Adrenal gland (tissue), 9 donors: ENCODE measurements at regions not wholly inside any gene's neighbourhood (a gene's known extent, or its start where the extent isn't known, plus 50 kb on each side); places are given as distances from the start of the nearest gene placed in this dataset.

Experiments used
- DNase-seq, 7 donors: peaks; one replicate each; pipeline ENCODE4 v3.0.0-alpha.2; 2019 to 2020
- H3K27ac ChIP-seq, 5 donors: fragments of 200-600 bp; sonication (generic) in 4 of 5; 1 replicate in 3 of 5; 2 replicates in 2 of 5; pipeline versions ENCODE4 v1.5.1 to v1.8.0; 2016 to 2020; ENCODE audit warnings: mild to moderate bottlenecking in 1 of 5
- H3K27me3 ChIP-seq: fragments of 200-600 bp; 2 replicates; pipeline ENCODE4 v1.8.0; 2021
- H3K36me3 ChIP-seq, 2 donors: fragments of 200-600 bp; replicated peaks in 1 of 2; 1 replicate in 1 of 2; 2 replicates in 1 of 2; pipeline versions ENCODE4 v1.5.1 to v1.8.0; 2018 to 2022
- H3K4me1 ChIP-seq, 2 donors: fragments of 200-600 bp; replicated peaks in 1 of 2; 1 replicate in 1 of 2; 2 replicates in 1 of 2; pipeline versions ENCODE4 v1.5.1 to v1.8.0; 2018 to 2021
- H3K4me3 ChIP-seq, 4 donors: fragments of 200-600 bp; sonication (generic) in 3 of 4; one replicate each; pipeline ENCODE4 v1.5.1; 2016 to 2018
- H3K9me3 ChIP-seq, 3 donors: fragments of 200-600 bp; sonication (generic) in 1 of 3; replicated peaks in 1 of 3; 1 replicate in 2 of 3; 2 replicates in 1 of 3; pipeline versions ENCODE4 v1.5.1 to v1.8.0; 2016 to 2021
- POLR2A ChIP-seq, 2 donors: fragments of 450-650 bp; IDR thresholded peaks; one replicate each; pipeline ENCODE4 v1.6.1; 2017; ENCODE audit warnings: antibody characterized with exemption in 2 of 2, mild to moderate bottlenecking in 2 of 2, moderate library complexity in 1 of 2
- WGBS, 4 donors: extraction: QIAGEN DNeasy Blood & Tissue Kit in 2 of 4; methylation state at CpG; one replicate each; pipeline versions ENCODE4 v1.1.5 to v1.1.7; 2013 to 2017; 5-methylcytosine and 5-hydroxymethylcytosine counted together
- intact Hi-C, 2 donors: fragments of 100-400 bp; cut with DNase I; formaldehyde crosslinking; loops; one replicate each; pipeline versions ENCODE4 v1.14.1 to v1.15.0; 2022 to 2023
- TF ChIP-seq, protein P1 (sequence below), 6 experiments: fragments of 450-650 bp in 4 of 6; fragments of 200-600 bp in 2 of 6; sonication (generic) in 1 of 6; IDR thresholded peaks; 1 replicate in 5 of 6; 2 replicates in 1 of 6; pipeline versions ENCODE4 v1.5.1 to v1.8.0; 2016 to 2021; ENCODE audit warnings: antibody characterized with exemption in 6 of 6, mild to moderate bottlenecking in 2 of 6, moderate library complexity in 1 of 6
- donor health status: healthy with polysubstance abuse.
- donor health status: Bipolar disorder and iron deficiency.
- donor health status: DM: yes; HTN: yes; CAD: no.
- donor health status: DM: no; HTN: no; CAD: no.
- donor health status: DM: no; HTN: no; CAD: no.

DNA sequence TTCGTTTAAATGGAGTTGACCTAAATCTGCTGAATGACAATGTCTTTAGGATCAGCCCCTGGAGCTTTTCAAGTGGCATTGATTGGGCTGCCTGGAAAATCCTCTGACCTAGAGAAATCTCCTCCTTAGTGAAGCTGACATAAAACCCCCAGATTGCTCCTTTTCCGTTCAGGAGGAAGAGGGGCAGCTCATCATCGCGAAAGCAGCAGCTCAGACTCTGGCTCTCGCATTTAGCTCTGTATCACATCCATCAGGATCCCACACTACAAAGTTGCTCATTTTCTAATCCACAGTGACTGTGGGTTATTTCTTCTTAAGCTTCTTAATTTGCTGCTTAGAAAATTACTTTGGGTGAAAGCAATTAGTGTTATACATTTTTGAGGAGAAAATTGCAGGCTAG lies 373.7 kb downstream of the ENC1 start:
- DNase-seq, result no peak
- H3K4me3 ChIP-seq, result no peak overlapping the region
- WGBS, 4 donors, result 80 to 95% (median 87%) methylated on average over 5 of the region's 5 CpGs
- TF ChIP-seq POLR2A (IDR thresholded peaks at IDR 0.05), result no peak
- TF ChIP-seq, protein P1, sequence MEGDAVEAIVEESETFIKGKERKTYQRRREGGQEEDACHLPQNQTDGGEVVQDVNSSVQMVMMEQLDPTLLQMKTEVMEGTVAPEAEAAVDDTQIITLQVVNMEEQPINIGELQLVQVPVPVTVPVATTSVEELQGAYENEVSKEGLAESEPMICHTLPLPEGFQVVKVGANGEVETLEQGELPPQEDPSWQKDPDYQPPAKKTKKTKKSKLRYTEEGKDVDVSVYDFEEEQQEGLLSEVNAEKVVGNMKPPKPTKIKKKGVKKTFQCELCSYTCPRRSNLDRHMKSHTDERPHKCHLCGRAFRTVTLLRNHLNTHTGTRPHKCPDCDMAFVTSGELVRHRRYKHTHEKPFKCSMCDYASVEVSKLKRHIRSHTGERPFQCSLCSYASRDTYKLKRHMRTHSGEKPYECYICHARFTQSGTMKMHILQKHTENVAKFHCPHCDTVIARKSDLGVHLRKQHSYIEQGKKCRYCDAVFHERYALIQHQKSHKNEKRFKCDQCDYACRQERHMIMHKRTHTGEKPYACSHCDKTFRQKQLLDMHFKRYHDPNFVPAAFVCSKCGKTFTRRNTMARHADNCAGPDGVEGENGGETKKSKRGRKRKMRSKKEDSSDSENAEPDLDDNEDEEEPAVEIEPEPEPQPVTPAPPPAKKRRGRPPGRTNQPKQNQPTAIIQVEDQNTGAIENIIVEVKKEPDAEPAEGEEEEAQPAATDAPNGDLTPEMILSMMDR (IDR thresholded peaks at IDR 0.05), result no peak
- no peaks in the 10 kb centered on the region for H3K4me1 ChIP-seq
- H3K9me3 ChIP-seq, result no peaks in the 10 kb centered on the region
- no peak overlapping the region for H3K27ac ChIP-seq
- no peaks in the 10 kb centered on the region for H3K36me3 ChIP-seq
- intact Hi-C loops, result no loop called here
- no peaks in the 10 kb centered on the region for H3K27me3 ChIP-seq

DNA sequence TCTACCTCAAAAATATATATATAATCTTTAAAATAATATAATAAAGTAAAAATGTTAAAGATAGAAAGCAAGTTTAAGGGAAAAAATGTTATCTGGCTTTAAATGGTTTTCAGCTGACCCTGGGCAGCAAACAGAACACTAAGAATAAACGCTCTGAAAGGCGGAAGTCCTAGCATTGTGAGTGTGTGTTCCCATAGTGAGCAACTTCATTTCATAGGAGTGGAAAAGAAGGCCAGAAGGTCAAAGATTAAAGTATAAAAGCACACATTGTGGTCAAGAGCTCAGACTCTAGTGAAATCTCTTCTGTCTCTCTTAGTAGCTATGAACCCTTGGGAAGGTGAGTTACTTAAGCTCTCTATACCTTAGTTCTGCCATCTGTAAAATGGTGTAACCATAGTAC lies 374.4 kb downstream of the ENC1 start:
- Histone ChIP-seq H3K9me3 (no peaks in the 10 kb centered on the region), H3K36me3 (no peaks in the 10 kb centered on the region), H3K27ac (no peak overlapping the region), H3K4me3 (no peak overlapping the region), H3K27me3 (no peaks in the 10 kb centered on the region), H3K4me1 (no peaks in the 10 kb centered on the region)
- DNase-seq, result no peak
- intact Hi-C loops, result no loop called here
- 68 to 90% (median 78%) methylated on average over 2 of the region's 2 CpGs for WGBS, 4 donors
- TF ChIP-seq POLR2A (IDR thresholded peaks at IDR 0.05), result no peak
- TF ChIP-seq, protein P1 (IDR thresholded peaks at IDR 0.05), result no peak

DNA sequence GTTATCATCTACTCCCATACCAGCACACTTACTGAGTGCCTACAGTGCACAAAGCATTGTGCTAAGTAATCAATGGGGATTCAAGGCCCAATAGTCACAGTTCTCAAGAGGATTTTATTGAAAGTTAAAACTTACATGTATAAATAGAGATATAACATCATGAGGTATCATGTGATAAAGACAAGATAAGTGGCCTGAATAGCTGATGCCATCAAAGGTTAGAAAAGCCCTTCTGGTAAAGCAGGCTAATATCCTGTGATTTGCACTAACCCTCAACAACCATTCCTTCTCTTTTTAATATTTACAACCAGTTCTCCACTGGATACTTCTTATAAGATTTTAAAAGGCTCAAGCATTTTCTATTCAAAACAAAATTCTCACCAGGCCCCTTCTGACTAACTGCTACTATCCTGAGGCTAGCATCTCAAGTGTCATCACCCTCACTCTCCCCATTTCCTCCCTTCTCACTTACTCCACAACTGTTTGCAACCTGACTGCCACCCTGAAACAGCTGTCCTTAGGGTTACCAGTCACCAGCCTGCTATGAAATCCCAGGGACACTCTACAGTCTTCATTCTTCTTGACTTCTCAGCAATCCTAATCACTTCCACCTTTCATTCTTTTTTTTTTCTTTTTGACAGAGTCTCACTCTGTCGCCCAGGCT lies 377.9 kb downstream of the ENC1 start:
- no peak for DNase-seq
- Histone ChIP-seq H3K4me3 (no peak overlapping the region), H3K9me3 (no peaks in the 10 kb centered on the region), H3K4me1 (no peaks in the 10 kb centered on the region), H3K27ac (no peak overlapping the region), H3K27me3 (no peaks in the 10 kb centered on the region), H3K36me3 (no peaks in the 10 kb centered on the region)
- intact Hi-C loops, result no loop called here
- TF ChIP-seq, protein P1 (IDR thresholded peaks at IDR 0.05), result no peak
- TF ChIP-seq POLR2A (IDR thresholded peaks at IDR 0.05), result no peak
- 79 to 100% (median 89%) methylated on average over 1 of the region's 1 CpG for WGBS, 4 donors

DNA sequence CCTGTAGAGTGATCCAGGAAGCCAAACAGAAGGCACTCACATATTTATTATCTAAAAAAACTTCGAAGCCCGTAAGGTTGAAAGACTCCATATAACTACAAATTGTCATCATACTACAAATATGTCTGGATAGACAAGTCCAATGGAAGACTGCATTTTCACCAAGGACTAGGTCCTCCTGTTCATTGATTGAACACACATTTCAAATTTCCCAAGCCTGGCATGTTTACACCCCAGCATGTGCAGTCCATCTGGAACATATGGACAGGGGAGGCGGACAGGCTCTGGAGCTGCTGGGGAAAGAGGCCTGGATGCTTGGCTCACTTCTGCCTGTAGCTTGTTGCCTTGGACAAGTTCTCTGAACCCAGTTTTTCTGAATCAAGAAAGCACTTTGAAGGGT lies 378.7 kb downstream of the ENC1 start:
- no peak for TF ChIP-seq POLR2A (IDR thresholded peaks at IDR 0.05)
- TF ChIP-seq, protein P1 (IDR thresholded peaks at IDR 0.05), result no peak
- 82 to 93% (median 83%) methylated on average over 3 of the region's 3 CpGs for WGBS, 4 donors
- Histone ChIP-seq H3K4me3 (no peak overlapping the region), H3K27me3 (no peaks in the 10 kb centered on the region), H3K4me1 (peaks cover 0 to 4% of the 10 kb centered on the region in 2 donors), H3K9me3 (no peaks in the 10 kb centered on the region), H3K27ac (no peak overlapping the region), H3K36me3 (no peaks in the 10 kb centered on the region)
- intact Hi-C loops, result no loop called here
- no peak for DNase-seq
